Activated CD8-positive, alpha-beta T cell treated with anti-CD3 and anti-CD28 coated beads for 36 hours (primary cell): ENCODE measurements at regions not wholly inside any gene's neighbourhood (a gene's known extent, or its start where the extent isn't known, plus 50 kb on each side); places are given as distances from the start of the nearest gene placed in this dataset.

Experiments
- ATAC-seq: fragments of 200-7000 bp; cut with Tn5 transposase; one replicate; pipeline ENCODE4 v1.10.0; 2021; ENCODE audit warnings: mild to moderate bottlenecking, moderate library complexity
- CTCF ChIA-PET: fragments of 350-600 bp; sonication (Branson Sonifier 250); formaldehyde crosslinking; loops from one replicate; lab custom pipeline; 2021; ENCODE audit warnings: antibody characterized with exemption; lab: Charles Lee
- POLR2A ChIA-PET: fragments of 350-600 bp; sonication (Branson Sonifier 250); formaldehyde crosslinking; loops from one replicate; lab custom pipeline; 2021; ENCODE audit warnings: antibody characterized with exemption; lab: Charles Lee
- DNase-seq: peaks from one replicate; pipeline ENCODE4 v3.0.0-alpha.2; 2020
- H3K27ac Mint-ChIP-seq: one replicate; pipeline ENCODE4 v1.8.0; 2021; ENCODE audit warnings: mild to moderate bottlenecking, mixed read lengths
- H3K27me3 Mint-ChIP-seq: one replicate; pipeline ENCODE4 v1.8.0; 2021; ENCODE audit warnings: mixed read lengths
- H3K36me3 Mint-ChIP-seq: one replicate; pipeline ENCODE4 v1.8.0; 2021; ENCODE audit warnings: low read depth, mixed read lengths
- H3K4me1 Mint-ChIP-seq: one replicate; pipeline ENCODE4 v1.8.0; 2021; ENCODE audit warnings: low read depth, mixed read lengths
- H3K4me3 Mint-ChIP-seq: one replicate; pipeline ENCODE4 v1.8.0; 2021; ENCODE audit warnings: mild to moderate bottlenecking, moderate library complexity, mixed read lengths
- H3K9me3 Mint-ChIP-seq: one replicate; pipeline ENCODE4 v1.8.0; 2021; ENCODE audit warnings: mixed read lengths
- intact Hi-C: fragments of 100-400 bp; cut with micrococcal nuclease; formaldehyde crosslinking; loops from one replicate; pipeline ENCODE4 v1.10.0; 2022
- TF ChIP-seq, protein P1 (sequence below): fragments of 200-600 bp; IDR thresholded peaks from one replicate; pipeline ENCODE4 v1.8.0; 2022; ENCODE audit warnings: antibody characterized with exemption, mild to moderate bottlenecking

DNA sequence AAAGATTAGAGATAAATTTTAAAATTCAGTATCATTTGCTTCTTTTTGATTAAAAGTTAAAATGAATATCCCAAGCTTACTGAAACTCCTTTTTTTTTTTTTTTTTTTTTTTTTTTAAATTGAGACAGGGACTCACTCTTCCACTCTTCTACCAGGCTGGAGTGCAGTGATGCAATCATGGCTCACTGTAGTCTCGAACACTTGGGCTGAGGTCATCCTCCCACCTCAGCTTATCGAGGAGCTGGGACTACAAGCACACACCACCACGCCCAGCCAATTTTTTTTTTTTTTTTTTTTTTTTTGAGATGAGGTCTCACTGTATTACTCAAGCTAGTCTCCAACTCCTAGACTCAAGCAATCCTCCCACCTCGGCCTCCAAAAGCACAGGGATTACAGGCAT is 92.1 kb upstream of the RGS18 start:
- POLR2A ChIA-PET: interaction anchor here (0.6 kb wide), 1 partner anchor 663 kb away, joined by 3 read pairs; no protein-coding TSS in a partner anchor
- CTCF ChIA-PET: no interaction called here
- H3K27ac Mint-ChIP-seq: no peak overlapping the region
- no peaks in the 10 kb centered on the region for H3K4me1 Mint-ChIP-seq
- TF ChIP-seq, protein P1, sequence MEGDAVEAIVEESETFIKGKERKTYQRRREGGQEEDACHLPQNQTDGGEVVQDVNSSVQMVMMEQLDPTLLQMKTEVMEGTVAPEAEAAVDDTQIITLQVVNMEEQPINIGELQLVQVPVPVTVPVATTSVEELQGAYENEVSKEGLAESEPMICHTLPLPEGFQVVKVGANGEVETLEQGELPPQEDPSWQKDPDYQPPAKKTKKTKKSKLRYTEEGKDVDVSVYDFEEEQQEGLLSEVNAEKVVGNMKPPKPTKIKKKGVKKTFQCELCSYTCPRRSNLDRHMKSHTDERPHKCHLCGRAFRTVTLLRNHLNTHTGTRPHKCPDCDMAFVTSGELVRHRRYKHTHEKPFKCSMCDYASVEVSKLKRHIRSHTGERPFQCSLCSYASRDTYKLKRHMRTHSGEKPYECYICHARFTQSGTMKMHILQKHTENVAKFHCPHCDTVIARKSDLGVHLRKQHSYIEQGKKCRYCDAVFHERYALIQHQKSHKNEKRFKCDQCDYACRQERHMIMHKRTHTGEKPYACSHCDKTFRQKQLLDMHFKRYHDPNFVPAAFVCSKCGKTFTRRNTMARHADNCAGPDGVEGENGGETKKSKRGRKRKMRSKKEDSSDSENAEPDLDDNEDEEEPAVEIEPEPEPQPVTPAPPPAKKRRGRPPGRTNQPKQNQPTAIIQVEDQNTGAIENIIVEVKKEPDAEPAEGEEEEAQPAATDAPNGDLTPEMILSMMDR: no peak
- intact Hi-C loops: no loop called here
- H3K36me3 Mint-ChIP-seq: no peaks in the 10 kb centered on the region
- H3K4me3 Mint-ChIP-seq: no peak overlapping the region
- H3K27me3 Mint-ChIP-seq: no peaks in the 10 kb centered on the region
- ATAC-seq (no peak), DNase-seq (no peak)
- no peaks in the 10 kb centered on the region for H3K9me3 Mint-ChIP-seq

DNA sequence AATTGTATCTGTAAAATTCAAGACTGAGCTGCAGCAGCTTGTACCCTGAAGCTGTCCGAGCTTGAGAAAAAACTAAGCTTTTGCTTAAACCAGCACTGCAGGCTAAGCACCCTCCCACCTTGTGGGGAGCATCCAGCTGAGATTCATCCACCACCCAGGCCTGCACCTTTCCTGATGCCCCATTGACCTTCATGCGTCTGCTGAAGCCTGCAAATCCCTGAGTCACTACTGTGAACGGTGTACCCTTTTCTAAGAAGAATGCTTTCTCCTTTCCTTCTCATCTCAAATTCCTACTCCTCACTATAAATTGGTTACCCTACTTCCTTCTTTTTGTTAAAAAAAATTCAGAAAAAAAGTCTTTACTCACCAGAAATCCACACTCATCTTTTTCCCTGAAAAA is 90.9 kb upstream of the RGS18 start:
- no peaks in the 10 kb centered on the region for H3K4me1 Mint-ChIP-seq
- no peaks in the 10 kb centered on the region for H3K9me3 Mint-ChIP-seq
- no peak overlapping the region for H3K4me3 Mint-ChIP-seq
- DNase-seq (no peak), ATAC-seq (no peak)
- no peak overlapping the region for H3K27ac Mint-ChIP-seq
- no peaks in the 10 kb centered on the region for H3K27me3 Mint-ChIP-seq
- intact Hi-C loops: no loop called here
- POLR2A ChIA-PET: no interaction called here
- CTCF ChIA-PET: no interaction called here
- no peaks in the 10 kb centered on the region for H3K36me3 Mint-ChIP-seq
- TF ChIP-seq, protein P1: no peak

- Mint-ChIP-seq H3K27ac (no peak overlapping the region), H3K4me3 (no peak overlapping the region), H3K36me3 (no peaks in the 10 kb centered on the region), H3K27me3 (no peaks in the 10 kb centered on the region), H3K4me1 (no peaks in the 10 kb centered on the region), H3K9me3 (no peaks in the 10 kb centered on the region)
- TF ChIP-seq, protein P1: no peak
- CTCF ChIA-PET: no interaction called here
- POLR2A ChIA-PET: no interaction called here
- intact Hi-C loops: no loop called here
- ATAC-seq (no peak), DNase-seq (no peak)
These were observed 88.0 kb upstream of the RGS18 start for GRCh38 chr1:192070213-192070612.

- intact Hi-C loops: no loop called here
- CTCF ChIA-PET: interaction anchor here (0.8 kb wide), 1 partner anchor 681 kb away, joined by 3 read pairs; no protein-coding TSS in a partner anchor
These were observed 77.6 kb upstream of the RGS18 start for GRCh38 chr1:192080684-192081083.

DNA sequence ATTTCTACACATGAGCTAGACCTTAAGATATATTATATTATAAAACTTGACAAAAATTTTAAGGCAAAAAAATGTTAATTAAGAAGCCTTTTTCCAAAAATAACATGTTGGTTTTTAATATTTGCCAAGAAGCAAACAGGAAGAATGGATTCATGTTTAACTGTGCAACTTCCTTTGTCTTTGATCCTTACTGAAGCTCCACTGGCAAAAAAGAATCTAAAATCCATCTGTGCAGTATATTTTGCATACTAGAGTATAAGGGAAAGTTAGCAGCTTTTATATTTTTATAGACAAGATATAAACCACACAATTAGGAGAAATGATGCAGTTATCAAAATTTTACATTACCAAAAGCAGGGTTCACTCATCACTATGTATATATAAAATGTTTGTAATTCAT is 76.9 kb upstream of the RGS18 start:
- intact Hi-C loops: no loop called here
- ATAC-seq (no peak), DNase-seq (no peak)
- no peaks in the 10 kb centered on the region for H3K4me1 Mint-ChIP-seq
- TF ChIP-seq, protein P1: no peak
- ChIA-PET CTCF (interaction anchor here (0.8 kb wide), 1 partner anchor 680 kb away, joined by 3 read pairs; no protein-coding TSS in a partner anchor), POLR2A (no interaction called here)
- no peaks in the 10 kb centered on the region for H3K9me3 Mint-ChIP-seq
- H3K4me3 Mint-ChIP-seq: no peak overlapping the region
- H3K27ac Mint-ChIP-seq: no peak overlapping the region
- no peaks in the 10 kb centered on the region for H3K36me3 Mint-ChIP-seq
- no peaks in the 10 kb centered on the region for H3K27me3 Mint-ChIP-seq

More at GRCh38 chr1:192080684-192081083, 77.6 kb upstream of the RGS18 start:
- no peak overlapping the region for H3K4me3 Mint-ChIP-seq
- POLR2A ChIA-PET: no interaction called here
- H3K36me3 Mint-ChIP-seq: no peaks in the 10 kb centered on the region
- H3K4me1 Mint-ChIP-seq: no peaks in the 10 kb centered on the region
- no peak for DNase-seq
- TF ChIP-seq, protein P1: no peak
- H3K9me3 Mint-ChIP-seq: no peaks in the 10 kb centered on the region
- no peak for ATAC-seq
- no peak overlapping the region for H3K27ac Mint-ChIP-seq
- H3K27me3 Mint-ChIP-seq: no peaks in the 10 kb centered on the region
